Hematopoietic multipotent progenitor cell (in vitro differentiated cells): ENCODE measurements at regions not wholly inside any gene's neighbourhood (a gene's known extent, or its start where the extent isn't known, plus 50 kb on each side); places are given as distances from the start of the nearest gene placed in this dataset.
A peak's percentile ranks its signal among the peaks of the same experiment; 100 is the strongest.
"Not testable (repeated sequence)": the region's sequence is repeated elsewhere in the genome, so short reads cannot be mapped to it uniquely, and the experiment has no call there.

ENCODE experiments used
- DNase-seq, 3 donors: peaks; one replicate each; pipeline ENCODE4 v3.0.0-alpha.2; 2011 to 2015; ENCODE audit warnings: low read depth in 2 of 3, low spot score in 2 of 3

DNA sequence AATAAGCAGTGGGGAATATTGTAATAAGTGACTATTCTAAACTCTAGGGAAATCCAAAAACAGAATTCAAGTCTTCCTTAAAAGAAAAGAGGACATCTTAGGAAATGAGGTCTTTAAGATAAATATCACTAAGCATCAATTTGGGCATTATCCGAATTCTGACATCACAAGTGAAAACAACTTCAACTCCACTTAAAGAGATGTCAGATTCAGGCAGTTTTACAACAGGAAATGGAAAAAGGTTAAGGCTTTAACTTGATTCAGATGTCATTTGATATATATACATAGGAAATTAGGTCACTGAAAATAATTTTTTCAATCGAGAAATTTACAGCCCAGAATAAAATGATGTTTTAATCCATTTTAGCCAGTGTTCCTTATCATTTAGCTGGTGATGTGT is 435.4 kb downstream of the SETD4 start:
- no peak for DNase-seq

DNA sequence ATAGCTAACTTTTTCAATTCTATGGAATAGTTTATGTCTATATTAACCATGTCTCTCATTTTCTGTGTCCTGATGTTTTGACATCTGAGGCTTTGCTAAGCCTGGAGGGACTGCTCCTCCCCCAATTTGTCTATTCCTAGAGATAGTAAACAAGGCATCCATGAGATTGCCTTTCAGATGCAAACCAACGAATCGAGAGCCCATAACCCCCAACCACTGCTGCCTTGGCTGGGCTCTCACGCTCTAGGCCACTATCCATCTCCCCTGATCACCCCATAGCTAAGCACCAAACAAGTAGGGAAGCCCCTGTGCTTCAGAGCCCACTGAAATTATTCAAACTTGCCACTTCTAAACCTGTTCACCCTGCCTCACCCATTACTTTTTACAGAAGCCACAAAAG is 437.7 kb downstream of the SETD4 start:
- no peak for DNase-seq

DNA sequence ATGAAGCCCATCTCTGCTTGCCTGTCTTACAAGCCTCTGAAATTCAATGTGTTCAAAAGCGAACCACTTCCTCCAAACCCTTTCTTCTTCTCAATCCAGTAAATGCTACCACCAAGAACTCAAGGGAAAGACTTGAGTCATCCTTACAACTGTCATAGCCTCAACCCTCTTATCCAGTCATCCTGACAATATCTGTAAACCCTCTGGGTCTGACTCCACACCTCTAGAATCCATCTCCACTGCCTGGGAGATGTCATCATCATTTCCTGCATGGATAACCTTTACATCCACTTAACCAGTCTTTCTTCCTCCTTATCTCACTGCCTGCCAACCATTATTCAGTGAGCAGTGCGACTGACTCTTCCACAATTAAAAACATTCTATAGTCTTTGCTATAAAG is 441.1 kb downstream of the SETD4 start:
- no peak for DNase-seq

DNA sequence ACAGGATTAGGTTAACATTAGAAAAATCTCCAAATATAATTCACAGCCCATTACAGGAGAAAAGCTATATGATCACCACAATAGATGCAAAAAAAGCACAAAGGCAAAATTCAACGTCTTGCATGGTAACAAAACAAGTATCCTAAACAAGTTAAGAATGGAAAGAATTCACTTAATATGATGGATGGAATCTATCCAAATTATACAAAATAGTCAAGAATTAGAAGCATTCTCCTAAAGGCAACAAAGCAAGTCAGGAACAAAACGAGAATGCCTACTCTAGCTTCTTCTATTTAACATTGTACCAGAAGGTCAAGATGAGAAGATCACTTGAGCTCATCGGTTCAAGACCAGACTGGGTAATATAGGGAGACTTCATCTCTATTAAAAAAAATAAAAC is 442.8 kb downstream of the SETD4 start:
- no peak for DNase-seq

DNA sequence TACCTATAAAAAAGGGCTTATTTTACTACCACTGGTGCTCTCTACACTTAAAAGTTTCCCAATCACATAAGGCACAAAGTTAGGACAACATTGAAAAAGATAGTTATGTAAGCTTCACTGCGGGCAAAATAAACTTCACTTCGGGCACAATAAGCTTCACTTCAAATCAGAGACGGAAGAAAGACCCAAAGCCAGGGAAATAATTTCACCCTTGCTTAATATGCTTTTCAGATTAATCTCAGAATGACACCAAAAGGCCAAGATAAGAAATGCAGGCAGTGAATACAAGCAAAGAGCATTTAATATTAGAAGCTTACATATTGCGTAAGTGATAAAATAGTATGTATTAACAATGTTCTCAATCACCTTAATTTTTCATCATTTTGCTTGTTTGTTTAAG is 444.2 kb downstream of the SETD4 start:
- DNase-seq: peak in 2 of 3 donors; percentile 33 to 73

DNA sequence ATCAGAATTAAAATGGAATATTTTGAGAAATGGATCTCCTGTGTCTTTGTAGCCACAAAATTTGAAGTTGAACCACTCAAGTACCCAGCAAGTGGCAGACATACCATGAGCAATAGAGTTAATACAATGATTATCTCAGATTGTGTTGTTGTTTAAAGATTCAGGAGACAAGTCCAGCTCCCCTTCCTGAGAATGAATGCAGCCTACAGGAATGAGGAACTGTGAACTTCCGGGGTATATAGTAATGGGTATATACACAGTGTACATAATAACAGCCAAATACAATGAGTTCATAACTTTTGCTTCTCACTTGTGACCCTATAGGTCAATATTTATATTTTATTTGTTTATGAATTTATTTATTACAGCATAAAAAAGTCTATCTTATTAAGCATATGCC is 445.0 kb downstream of the SETD4 start:
- no peak for DNase-seq

DNA sequence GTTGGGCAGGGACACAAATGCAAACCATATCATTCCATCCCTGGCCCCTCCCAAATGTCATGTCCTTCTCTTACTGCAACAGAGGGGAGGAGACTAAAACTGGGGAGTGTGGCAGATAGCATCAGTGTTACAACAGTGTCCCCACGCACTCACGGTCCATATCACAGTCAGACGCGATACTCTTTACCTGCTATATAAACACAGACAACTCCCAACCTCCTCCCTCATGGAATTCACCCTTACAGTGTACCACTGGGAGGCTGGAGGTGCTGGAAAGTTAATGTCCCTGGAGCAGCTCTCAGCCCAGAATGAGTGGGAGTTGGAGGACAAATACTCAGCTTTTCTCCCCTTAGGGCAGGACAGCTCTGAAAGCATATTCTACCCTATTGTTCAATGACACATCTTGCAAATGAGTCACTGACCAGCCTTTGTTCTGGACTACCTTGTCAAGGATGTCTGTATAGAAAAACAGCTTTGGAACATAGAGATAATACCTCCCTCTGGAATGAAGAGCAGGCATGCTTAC is 445.9 kb downstream of the SETD4 start:
- no peak for DNase-seq

DNA sequence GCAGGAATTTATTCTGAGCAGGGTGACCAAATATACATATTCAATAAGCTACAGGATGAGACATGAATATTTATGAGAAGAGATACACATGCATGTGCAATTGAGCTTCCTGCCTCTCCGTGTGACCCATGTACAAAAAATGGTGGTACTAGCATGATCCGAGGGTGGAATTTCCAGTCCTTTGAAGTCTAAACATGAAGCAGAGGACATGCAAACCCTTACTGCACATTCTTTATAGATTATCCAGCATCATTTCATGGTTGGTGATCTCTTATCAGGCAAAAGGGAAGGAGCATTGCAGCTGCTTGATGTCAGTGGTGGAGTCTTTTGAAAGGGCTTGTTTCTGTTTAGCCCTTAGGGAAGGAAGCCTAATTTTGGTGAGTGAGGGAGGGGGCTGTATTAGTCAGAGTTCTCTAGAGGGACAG is 448.6 kb downstream of the SETD4 start:
- no peak for DNase-seq

DNA sequence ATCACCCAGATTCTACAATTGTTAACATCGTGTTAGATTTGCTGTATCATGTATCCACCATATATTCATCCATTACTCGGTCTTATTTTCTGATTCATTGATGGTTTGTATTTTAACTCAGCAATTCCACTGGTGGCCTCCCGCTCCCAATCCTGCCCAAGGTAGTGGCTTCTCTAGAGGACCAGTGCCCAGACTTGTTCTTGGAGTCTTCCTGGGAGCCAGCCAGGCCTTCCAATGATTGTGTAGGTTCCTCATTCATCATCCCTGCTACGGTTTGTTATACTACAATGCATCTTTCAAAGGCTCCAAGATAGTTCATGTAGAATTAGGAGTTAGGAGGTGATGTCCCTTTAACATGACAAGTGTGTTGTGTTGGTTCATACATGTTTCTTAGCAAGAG is 451.1 kb downstream of the SETD4 start:
- no peak for DNase-seq

DNA sequence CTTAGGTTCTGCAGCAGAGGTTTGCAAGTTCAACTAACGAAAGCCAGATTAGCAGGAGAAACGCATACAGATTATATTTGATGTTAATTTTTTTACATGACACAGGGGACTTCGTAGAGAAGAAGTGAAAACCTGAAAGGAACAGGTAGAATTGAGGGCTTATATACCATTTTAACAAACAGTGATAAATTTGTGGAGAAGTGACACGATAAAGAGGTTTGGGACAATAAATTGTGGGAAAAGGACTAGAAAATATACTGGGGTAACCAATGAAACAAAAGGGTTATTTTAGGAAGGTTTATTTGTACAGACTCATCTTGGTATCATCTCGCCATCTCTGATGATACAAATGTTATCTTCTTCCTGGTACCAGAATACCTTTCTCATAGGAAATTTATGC is 452.9 kb downstream of the SETD4 start:
- DNase-seq: no peak

DNA sequence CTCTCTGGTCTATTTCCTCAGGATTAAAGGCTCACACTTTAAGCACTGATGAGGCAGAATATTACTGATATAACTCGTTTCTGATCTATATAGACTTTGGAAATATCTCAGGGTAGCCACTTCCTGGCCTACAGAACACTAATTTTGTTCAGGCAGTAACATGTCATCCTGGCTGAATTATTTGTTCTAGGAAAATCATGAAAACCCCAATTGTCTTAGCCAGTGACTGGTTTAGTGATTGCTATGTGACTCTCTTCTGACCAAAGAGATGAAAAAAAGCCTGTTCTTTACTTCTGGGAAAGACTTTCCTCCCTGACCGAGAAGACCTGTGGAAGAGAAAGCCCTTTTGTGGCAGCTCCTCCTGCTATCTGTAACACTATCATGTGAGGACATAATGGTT is 453.7 kb downstream of the SETD4 start:
- DNase-seq: no peak

DNA sequence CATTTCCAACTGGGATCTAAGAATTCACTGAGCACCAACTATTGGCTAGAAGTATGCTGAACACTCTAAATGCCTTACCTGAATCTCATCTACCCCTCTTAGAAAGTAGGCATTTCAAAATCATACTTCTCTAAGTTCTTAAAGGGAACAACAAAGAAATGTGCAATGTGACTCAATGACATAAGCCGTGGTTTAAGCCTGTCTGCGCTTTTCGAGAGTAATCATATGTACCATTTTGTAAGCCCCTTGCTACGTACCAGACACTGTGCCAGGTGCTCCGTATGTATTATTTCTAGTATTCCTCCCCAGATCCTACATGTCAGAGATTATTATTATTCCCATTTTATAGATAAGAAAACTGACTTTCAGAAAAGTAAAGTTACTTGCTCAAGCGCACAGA is 454.2 kb downstream of the SETD4 start:
- no peak for DNase-seq

DNA sequence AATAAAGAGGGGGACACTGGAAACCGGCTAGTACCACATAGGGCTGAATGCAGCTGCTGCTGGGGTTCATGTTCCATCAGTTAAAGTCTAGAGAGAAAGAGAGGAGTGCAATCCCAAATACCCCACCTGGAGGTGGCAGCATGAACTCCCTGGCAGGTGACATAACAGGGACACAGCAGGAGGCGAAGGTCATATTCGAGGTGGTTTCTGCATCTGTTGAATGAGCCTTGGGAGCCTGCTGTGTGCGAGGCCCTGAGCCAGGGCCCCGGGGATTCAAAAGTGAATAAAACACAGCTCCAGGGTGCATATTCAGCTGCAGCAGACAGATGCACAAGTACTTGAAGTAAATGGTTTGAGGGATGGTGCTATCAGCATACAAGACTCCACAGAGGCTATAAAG is 456.8 kb downstream of the SETD4 start:
- no peak for DNase-seq

DNA sequence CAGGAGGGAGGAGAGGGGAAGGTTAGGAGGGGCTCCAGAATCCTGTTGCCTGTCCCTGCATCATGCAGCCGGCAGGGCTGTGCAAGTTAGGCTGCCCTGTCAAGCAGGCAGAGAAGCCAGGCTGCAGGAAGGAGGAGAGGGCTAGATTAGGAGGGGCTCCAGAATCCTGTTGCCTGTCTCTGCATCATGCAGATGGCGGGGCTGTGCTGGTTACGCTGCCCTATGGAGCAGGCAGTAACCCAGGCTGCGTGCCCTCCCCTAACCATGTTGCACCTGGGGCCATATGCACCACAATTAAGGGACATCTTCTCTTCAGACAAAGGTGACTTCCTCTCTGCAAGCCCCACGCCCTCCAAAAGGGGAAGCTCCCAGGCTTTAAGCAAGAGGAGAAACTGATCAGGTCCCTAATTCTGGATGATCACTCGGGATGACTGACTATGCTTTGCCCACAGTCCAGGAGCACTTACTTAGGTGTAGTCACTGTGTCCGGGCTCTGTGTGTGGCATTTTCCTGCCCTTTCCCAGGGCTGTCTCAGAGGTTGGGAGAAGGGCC is 457.4 kb downstream of the SETD4 start:
- DNase-seq: no peak

DNA sequence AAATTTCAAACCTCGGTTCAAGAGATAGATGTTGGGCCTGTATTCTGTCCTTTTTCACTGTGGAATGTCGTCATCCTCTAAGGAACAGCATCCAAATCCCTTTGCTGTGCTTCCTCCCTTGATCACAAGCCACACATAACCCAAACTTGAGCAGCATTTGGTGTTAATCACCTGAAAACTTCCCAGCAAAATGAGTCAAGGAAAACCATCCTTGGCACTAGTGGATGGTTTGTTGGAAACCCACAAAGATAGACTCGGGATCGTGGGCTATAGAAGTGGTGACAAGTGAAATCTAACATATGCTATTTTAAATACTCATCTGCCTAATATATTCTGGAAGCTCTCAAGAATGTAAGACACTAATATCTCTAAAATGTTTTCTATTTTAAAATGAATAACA is 459.1 kb downstream of the SETD4 start:
- no peak for DNase-seq

DNA sequence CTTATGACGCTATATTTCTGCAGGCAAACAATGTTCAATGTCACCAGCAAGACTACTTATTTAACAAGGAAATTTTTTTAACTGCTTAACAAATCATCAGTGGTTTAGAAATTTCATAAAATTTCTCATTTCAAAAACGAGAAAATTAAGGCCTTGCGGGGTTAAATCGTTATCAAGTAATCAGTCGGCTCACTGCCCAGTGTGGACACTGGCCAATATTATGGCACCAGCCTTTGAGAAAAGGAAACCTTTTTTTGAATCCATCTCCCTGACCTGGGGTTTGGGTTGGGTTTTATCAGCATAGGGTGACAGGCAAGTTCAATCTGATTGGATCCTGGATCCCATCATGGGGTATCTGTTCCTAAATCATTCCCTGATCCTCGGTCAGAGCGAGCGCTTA is 461.2 kb downstream of the SETD4 start:
- no peak for DNase-seq

DNA sequence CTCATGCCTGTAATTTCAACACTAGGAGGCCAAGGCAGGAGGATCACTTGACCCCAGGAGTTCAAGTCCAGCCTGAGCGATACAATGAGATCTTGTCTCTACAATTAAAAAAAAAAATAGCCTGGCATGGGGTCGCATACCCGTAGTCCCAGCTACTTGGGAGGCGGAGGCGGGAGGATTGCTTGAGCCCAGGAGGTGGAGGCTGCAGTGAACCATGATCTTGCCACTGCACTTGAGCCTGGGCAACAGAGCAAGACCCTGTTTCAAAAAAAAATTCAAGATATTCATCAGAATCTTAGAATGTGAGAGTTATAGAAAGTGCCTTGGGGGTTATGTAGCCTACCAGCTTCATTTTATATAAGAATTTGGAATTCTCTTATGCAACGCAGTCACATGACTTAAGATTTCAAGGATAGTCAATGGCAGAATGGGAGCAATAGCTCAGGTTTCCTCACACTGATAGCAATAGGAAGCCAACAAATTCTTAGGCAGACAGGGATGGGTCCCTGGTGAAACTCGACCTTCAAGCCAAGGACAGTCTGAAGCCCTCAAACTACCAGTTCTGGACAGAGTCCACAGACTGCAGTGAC is 462.5 kb downstream of the SETD4 start:
- no peak for DNase-seq

DNA sequence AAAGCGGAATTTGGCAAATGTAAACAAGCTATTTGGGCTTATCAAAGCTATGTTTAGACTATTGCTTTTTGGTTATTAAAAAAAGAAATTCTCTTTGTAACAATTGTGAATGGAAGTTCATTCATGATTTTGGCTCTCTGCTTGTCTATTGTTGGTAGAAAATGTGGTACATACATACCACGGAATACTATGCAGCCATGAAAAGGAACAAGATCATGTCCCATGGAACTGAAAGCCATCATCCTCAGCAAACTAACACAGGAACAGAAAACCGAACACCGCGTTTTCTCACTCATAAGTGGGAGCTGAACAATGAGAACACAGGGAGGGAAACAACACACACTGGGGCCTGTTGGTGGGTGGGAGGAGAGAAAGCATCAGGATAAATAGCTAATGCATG is 465.4 kb downstream of the SETD4 start:
- no peak for DNase-seq

DNA sequence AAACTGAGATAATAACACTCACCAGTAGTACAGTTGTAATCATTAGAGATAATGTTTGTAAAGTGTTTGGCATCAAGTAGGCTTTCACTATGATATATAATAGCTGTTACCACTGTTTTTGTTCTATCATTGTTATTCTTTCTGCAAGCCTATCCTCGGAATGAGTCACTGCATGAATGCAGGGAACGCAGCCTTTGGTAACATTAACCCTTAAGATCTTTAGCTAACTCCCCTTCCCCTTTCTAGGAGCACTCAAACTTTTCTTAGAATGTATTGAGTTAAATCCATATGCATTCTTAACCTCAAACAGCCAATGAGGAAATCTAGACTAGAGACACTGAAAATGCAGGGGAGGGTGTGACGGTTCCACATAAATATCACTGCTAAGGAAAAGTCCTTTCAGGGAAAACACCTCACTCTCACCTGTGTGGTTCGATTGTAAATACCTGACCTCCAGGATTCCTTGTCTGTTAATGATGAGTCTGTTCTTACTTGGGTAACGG is 467.3 kb downstream of the SETD4 start:
- no peak for DNase-seq

DNA sequence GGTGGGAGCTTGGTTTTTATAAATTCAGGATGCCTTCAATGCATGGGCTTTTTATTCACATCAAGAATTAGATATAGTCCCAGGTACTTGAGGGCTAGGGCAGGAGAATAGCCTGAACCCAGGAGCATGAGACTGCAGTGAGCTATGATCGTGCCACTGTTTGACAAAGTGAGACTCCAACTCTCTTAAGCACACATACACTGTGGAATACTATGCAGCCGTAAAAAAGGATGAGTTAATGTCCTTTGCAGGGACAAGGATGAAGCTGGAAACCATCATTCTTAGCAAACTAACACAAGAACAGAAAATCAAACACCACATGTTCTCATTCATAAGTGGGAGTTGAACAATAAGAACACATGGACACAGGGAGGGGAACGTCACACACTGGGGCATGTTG is 470.0 kb downstream of the SETD4 start:
- DNase-seq: not testable (repeated sequence)

DNA sequence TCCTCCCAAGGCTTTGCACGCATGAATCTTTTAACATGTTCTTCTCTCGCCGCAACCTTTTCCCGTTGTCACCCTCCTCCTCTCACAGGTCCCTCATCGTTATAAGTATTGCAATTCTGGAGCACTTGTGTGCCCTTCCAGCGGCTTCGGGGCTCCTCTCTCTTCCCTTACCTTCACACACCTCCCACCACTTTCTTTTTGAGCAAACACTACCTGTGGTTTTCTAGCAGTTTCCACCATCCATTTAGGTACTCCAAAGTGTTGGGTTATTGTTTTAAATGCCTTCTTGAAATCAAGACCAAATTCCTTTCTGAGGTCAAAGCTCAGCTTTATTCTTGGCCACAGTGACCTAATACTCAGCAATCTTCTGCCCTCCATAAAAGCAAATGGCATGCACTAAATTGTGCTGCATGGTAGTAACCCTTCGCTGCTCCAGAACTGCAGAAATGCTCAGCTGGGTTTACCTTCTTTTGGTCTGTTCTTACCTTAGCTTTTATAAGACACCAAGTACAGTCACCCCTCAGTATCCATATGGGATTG is 472.4 kb downstream of the SETD4 start:
- DNase-seq: no peak

DNA sequence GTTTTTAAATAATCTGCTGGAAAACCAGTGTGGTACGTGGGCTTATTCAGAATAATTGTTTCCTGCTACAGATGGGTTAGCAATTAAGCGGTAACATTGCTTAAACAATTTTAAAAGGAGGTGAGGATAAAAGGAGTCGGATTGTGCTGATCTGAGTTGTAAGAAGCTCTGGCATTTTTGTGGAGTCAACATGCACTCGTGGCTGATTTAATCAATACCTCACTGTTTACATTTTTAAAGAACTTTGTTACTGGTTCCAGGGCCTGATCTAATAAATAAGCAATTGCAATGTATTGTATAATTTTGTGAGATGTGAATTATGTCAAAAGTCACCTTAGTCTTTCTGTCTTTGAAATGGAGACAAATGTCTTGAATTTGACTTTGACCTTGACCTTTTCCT is 474.0 kb downstream of the SETD4 start:
- no peak for DNase-seq
